Mesothelial cell of epicardium (in vitro differentiated cells): ENCODE measurements at regions not wholly inside any gene's neighbourhood (a gene's known extent, or its start where the extent isn't known, plus 50 kb on each side); places are given as distances from the start of the nearest gene placed in this dataset.
"Not testable (repeated sequence)": the region's sequence is repeated elsewhere in the genome, so short reads cannot be mapped to it uniquely, and the experiment has no call there.

Experiments
- DNase-seq, 2 experiments: peaks; one replicate each; pipeline ENCODE4 v3.0.0; 2021; ENCODE audit warnings: low spot score in 2 of 2; ENCODE audit not compliant: unreplicated experiment in 2 of 2
- H3K27ac Mint-ChIP-seq: 2 replicates; pipeline ENCODE4 v1.8.0; 2021; ENCODE audit warnings: mixed read lengths
- H3K27me3 Mint-ChIP-seq: 2 replicates; pipeline ENCODE4 v1.8.0; 2021; ENCODE audit warnings: low read depth, mixed read lengths
- H3K36me3 Mint-ChIP-seq: 2 replicates; pipeline ENCODE4 v1.8.0; 2021; ENCODE audit warnings: mixed read lengths
- H3K4me1 Mint-ChIP-seq: 2 replicates; pipeline ENCODE4 v1.8.0; 2021; ENCODE audit warnings: mixed read lengths
- H3K4me3 Mint-ChIP-seq: 2 replicates; pipeline ENCODE4 v1.8.0; 2021; ENCODE audit warnings: mild to moderate bottlenecking, moderate library complexity, mixed read lengths
- H3K9me3 Mint-ChIP-seq: 2 replicates; pipeline ENCODE4 v1.8.0; 2021; ENCODE audit warnings: mixed read lengths
- TF ChIP-seq, protein P1 (sequence below): fragments of 200-600 bp; sonication (generic); IDR thresholded peaks from one replicate; pipeline ENCODE4 v1.5.0; 2021; ENCODE audit warnings: antibody characterized with exemption; ENCODE audit not compliant: unreplicated experiment

DNA sequence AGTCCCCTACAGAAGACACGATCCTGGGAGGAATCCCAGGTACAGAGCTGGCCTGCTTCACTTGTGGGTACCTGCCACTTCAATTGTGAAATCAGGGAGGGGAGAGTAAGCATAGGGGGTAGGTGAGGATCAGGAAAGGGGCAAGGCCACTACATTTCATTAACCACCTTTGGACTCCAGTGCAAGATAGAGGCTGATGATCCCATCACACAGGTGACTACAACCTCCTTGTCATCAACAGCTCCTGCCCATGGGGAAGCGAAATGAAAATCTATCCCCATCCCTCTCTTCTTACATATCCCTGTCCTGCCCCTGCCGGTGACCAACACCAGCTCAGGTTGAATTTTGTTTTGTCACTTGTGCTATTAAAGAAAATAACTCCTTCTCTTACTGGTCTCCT, 64.7 kb upstream of the VPREB1 start:
- Mint-ChIP-seq H3K27me3 (peaks cover 88% of the 10 kb centered on the region), H3K9me3 (no peaks in the 10 kb centered on the region), H3K4me3 (no peak overlapping the region), H3K36me3 (no peaks in the 10 kb centered on the region), H3K27ac (no peak overlapping the region), H3K4me1 (no peaks in the 10 kb centered on the region)
- no peak for DNase-seq
- TF ChIP-seq, protein P1, sequence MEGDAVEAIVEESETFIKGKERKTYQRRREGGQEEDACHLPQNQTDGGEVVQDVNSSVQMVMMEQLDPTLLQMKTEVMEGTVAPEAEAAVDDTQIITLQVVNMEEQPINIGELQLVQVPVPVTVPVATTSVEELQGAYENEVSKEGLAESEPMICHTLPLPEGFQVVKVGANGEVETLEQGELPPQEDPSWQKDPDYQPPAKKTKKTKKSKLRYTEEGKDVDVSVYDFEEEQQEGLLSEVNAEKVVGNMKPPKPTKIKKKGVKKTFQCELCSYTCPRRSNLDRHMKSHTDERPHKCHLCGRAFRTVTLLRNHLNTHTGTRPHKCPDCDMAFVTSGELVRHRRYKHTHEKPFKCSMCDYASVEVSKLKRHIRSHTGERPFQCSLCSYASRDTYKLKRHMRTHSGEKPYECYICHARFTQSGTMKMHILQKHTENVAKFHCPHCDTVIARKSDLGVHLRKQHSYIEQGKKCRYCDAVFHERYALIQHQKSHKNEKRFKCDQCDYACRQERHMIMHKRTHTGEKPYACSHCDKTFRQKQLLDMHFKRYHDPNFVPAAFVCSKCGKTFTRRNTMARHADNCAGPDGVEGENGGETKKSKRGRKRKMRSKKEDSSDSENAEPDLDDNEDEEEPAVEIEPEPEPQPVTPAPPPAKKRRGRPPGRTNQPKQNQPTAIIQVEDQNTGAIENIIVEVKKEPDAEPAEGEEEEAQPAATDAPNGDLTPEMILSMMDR = no peak

DNA sequence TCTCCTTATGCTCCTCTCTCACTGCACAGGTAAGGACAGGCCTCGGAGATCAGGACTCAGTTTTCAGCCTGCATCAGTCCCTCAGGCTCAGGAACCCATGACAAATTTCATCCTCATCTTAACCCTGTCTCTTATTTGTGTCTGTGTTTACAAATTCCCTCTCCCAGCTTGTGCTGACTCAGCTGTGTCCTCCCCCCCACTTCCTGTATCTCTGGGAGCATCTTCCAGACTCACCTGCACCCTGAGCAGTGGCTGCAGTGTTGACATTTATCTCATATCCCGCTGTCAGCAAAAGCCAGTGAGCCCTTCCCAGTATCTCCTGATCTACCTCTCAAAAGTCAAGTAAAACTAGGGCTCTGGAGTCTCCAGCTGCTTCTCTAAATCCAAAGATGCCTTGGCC, 65.6 kb upstream of the VPREB1 start:
- no peak for DNase-seq
- H3K4me1 Mint-ChIP-seq = no peaks in the 10 kb centered on the region
- H3K9me3 Mint-ChIP-seq = no peaks in the 10 kb centered on the region
- TF ChIP-seq, protein P1 = no peak
- H3K27me3 Mint-ChIP-seq = peaks cover 84% of the 10 kb centered on the region
- no peak overlapping the region for H3K27ac Mint-ChIP-seq
- no peak overlapping the region for H3K4me3 Mint-ChIP-seq
- H3K36me3 Mint-ChIP-seq = no peaks in the 10 kb centered on the region

DNA sequence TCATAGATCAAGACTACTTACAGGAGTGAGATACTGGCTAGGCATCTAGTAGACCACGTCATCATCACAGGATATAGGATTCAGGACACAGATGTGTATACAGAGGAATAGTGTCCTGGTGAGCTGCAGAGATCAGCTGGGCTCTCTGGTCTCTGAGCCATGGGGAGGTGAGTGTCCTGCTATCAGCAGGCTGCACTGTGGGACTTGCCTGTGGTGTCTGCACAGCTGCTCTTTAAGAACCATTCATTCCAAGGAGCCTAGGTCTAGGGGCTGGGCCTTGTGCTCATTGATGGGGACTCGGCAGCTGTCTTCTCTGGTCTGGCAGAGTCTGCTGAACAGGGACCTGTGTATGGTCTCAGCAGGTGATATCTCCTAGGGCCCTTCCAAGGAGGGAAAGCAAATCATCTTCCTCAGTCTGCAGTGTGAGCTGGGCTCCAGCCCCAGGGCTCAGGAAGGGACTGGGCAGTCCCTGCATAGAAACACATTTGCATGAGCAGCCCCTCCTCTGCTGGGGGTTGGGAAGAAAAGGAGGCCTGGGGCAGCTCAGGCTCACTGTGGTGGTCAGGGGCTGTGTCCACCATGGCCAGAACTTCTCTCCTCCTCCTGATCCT, 66.1 kb upstream of the VPREB1 start:
- Mint-ChIP-seq H3K27me3 (peaks cover 82% of the 10 kb centered on the region), H3K36me3 (no peaks in the 10 kb centered on the region), H3K4me1 (no peaks in the 10 kb centered on the region), H3K9me3 (no peaks in the 10 kb centered on the region), H3K4me3 (no peak overlapping the region), H3K27ac (no peak overlapping the region)
- TF ChIP-seq, protein P1 = no peak
- no peak for DNase-seq

DNA sequence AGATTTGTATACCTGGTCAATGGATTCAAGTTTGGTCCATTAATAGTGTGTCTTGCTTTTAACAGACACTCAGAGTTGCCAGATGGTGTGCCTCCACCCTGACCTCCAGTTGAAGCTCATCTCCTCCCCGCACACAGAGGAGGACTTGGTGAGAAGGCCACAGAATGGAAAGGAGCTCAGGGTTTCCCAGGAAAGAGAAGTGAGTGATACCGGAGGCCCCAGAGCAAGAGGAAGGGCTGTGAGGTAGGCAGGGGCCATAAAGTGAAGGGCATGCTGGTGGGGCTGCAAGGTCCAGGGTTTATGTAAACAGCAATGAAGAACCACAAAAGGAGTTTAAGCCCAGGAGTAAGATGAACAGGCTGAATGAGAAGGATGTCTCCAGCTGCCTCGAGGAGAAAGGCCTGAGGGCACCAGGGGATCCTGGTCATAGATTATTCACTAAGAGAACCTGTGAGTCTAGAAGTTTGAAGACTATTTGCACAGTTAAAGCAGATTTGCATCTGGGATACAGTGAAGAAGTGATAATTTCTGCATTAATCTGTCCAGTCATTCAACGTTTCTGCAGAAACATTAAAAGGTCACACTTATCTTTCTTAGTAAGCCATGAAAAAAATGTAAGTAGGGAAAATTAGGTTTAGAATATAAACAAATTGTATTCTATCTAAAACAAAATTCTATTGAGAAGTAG, 67.5 kb upstream of the VPREB1 start:
- DNase-seq = no peak
- Mint-ChIP-seq H3K4me3 (no peak overlapping the region), H3K36me3 (no peaks in the 10 kb centered on the region), H3K27me3 (peaks cover 69% of the 10 kb centered on the region), H3K4me1 (no peaks in the 10 kb centered on the region), H3K27ac (no peak overlapping the region), H3K9me3 (no peaks in the 10 kb centered on the region)
- TF ChIP-seq, protein P1 = no peak

DNA sequence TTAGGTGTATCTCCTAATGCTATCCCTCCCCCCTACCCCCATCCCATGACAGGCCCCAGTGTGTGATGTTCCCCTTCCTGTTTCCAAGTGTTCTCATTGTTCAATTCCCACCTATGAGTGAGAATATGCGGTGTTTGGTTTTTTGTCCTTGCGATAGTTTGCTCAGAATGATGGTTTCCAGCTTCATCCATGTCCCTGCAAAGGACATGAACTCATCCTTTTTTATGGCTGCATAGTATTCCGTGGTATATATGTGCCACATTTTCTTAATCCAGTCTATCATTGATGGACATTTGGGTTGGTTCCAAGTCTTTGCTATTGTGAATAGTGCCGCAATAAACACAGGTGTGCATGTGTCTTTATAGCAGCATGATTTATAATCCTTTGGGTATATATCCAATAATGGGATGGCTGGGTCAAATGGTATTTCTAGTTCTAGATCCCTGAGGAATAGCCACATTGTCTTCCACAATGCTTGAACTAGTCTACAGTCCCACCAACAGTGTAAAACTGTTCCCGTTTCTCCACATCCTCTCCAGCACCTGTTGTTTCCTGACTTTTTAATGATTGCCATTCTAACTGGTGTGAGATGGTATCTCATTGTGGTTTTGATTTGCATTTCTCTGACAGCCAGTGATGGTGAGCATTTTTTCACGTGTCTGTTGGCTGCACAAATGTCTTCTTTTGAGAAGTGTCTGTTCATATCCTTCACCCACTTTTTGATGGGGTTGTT, 71.5 kb upstream of the VPREB1 start:
- not testable (repeated sequence) for H3K9me3 Mint-ChIP-seq, H3K36me3 Mint-ChIP-seq, H3K4me3 Mint-ChIP-seq, H3K27ac Mint-ChIP-seq, DNase-seq, H3K4me1 Mint-ChIP-seq
- peaks cover 62% of the 10 kb centered on the region for H3K27me3 Mint-ChIP-seq
